AG20443 (cell line): ENCODE measurements at regions not wholly inside any gene's neighbourhood (a gene's known extent, or its start where the extent isn't known, plus 50 kb on each side); places are given as distances from the start of the nearest gene placed in this dataset.

Source experiments
- DNase-seq: peaks from one replicate; pipeline ENCODE4 v3.0.0; 2012; ENCODE audit warnings: low spot score, mixed read lengths

GRCh38 chr3:64995857-64996551 lies 308.2 kb upstream of the ADAMTS9 start:
- DNase-seq = no peak

DNA sequence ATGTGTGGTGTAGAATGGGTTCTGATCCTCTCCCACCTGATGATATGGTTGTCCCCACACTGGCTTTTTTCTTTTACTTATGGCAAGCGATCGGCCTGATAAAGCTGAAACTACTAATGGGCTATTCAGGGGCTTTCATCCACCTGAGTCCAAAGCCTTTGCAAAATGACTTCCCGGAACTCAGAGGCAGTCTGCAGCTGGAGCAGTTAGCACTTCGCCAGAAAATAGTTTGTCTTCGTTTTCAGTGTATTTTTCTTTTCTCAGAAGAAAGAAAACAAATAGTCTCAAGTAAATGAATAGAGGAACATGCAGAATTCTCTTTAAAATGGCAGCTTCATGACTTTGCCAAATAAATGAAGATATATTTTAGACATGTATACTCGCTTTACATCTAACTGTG lies 306.0 kb upstream of the ADAMTS9 start:
- DNase-seq = no peak

DNA sequence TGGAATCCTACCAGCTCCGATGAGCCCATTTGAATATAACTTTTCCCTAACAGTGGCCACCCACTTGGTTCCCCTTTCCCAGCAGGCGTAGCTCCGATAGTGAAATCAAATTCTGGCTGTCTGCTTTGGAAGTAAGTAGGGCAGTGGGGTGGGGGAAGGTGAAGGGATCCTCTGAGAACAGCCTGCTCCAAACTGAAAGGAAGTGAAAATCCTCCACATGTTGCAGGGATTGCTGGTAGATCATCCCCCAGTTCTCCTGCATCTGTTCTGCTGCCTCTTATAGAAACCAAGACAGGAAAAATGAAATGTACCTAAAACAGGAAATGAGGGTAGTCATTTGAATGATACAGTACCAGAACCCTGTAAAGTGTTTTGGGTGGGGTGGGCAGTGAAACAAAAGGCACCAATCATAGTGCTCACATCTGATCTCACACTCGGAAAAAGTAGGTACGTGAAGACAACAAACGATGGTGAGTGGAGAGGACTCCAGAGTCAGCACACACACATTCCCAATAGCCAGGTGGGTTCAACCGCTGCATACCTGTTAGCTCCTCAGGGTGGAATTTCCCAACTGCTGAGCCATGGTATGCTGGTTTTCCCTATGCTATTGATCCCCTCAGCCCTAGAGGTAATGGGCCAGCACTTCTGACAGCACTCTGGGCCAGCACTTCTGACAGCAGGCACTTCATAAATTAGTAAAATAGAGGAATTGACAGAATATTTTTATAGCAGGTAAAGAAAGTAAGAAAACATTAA lies 304.9 kb upstream of the ADAMTS9 start:
- DNase-seq = no peak

- DNase-seq = no peak
These were observed 300.4 kb upstream of the ADAMTS9 start for GRCh38 chr3:64988188-64988587.

- DNase-seq = no peak
These were observed 299.9 kb upstream of the ADAMTS9 start for GRCh38 chr3:64987726-64988125.

DNA sequence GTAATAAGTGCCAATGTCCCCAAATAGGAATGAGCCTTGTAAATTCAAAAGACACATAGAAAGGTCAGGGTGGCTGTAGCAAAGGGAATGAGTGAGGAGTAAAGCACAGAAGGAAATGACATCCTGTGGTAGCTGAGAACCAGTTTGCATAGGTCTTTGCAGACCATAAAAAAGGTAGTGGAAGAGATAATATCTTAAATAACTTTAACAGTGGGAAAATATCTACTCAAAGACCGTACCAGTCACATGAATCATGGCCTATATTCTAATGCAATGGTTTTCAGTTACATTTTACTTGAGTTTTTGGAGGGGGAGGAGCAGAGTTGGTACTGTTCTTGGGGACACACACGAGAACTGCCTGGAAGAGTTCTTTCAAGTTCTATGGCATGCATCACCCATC lies 297.3 kb upstream of the ADAMTS9 start:
- DNase-seq = no peak

DNA sequence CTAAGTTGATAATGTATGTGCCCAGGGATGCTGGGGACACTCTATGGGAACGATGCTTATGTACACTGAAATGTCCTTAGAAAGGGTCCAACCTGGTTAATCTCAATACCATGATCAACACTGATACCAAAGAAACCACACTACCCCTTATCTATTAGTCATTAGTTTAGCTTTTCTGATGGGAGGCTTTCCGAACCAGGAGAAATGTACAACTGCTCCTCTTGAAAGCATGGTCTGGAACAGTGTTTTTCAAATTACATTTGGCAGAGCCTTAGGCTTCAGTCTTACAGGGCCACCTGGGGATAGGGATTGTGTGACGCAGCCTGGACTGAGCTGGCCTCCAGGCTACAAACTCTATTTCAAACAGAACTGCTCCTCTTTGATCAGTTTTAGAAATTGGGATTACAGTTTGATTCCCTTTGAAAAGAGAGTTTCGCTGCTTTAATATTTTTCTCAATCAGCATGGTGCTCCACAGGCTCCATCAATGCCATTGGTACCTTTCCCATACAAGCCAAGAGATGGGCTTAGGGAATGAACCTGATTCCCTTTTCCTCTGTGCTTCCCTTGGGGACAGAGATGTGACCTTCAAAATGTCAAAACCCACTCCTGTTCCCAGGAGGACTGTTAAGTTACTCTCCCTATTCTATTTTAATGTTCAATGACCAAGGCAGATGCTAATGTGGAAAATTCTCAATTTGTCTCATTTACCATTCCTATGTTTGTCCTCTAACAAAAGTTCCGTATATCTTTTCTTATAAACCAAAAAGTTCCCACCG lies 296.0 kb upstream of the ADAMTS9 start:
- DNase-seq = no peak

DNA sequence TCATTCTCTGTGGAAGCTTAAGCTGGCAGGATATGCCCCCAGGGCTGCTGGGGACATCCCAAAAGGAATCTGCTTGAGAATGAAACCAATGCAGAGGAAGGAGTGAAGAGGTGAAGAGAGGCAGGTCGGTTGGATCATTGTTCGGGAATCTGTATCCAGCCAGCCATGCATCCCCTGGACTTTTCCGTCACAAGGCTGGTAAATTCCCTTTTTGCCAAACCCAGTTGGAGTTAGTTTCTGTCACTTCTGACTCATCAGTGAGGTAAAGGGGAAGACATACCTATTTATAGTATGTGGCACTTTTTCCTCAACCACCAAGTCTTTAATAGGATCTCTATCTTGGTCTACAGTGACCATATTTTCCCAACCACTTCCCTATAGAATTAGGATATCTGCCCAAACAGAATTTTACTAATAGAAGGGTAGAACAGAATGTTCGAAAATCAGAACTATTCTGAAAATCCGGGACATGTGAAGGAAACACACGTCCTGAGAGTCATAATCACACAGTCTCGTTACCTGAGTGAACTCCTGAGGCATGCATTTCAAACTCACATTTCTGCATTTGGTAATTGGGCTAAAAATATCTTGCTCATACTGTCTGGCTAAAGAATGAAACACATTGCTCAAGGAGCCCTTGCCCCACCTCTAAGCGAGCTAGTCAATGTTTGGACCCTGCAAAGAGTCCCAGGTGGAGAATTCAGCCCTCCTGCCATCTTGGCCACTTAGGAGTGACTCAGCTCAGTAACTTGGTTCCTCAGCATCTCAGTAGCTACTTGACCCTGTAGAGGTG lies 289.7 kb upstream of the ADAMTS9 start:
- DNase-seq = peak; percentile 13

DNA sequence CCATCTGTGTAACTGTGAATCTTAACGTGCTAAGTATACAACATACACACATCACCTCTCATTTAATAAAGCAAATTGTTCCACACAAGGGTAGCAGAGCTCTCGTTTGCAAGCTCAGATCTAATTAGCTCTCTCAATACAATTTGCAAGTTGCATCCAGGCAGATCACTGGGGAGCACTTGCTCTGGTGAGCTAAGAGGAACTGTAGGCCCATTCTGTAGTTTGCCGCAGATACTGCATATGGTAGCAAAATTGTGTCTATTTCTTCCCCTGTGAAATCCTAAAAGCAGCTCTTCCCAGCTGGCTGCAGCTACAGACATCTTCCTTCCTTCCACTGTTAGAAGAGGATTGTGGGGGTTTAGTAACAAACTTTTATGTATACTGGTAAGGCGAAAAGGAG lies 288.7 kb upstream of the ADAMTS9 start:
- no peak for DNase-seq

DNA sequence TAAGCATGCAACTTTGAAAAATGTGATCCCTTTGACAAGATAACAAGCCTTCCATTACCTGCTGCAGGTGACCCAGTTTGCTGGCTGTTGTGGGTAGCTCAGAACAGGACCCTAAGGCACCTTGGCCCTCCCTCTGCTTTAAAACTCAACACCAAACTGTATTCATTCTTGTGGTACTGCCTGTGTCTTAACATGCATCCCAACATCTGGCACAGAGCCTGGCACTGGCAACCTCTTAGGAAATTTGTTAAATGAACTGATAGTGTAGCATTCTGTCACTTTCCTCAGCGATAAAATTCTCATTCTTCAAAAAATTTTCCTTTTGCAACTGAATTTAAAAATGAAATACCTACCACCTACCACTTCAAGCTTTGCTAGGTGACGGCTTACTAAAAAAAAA lies 287.3 kb upstream of the ADAMTS9 start:
- DNase-seq = no peak

GRCh38 chr3:64974401-64974800 lies 286.6 kb upstream of the ADAMTS9 start:
- no peak for DNase-seq

- DNase-seq = no peak
These were observed 285.0 kb upstream of the ADAMTS9 start for GRCh38 chr3:64972793-64973192.

- no peak for DNase-seq
These were observed 283.8 kb upstream of the ADAMTS9 start for GRCh38 chr3:64971602-64972001.

- no peak for DNase-seq
These were observed 282.8 kb upstream of the ADAMTS9 start for GRCh38 chr3:64970634-64971033.

DNA sequence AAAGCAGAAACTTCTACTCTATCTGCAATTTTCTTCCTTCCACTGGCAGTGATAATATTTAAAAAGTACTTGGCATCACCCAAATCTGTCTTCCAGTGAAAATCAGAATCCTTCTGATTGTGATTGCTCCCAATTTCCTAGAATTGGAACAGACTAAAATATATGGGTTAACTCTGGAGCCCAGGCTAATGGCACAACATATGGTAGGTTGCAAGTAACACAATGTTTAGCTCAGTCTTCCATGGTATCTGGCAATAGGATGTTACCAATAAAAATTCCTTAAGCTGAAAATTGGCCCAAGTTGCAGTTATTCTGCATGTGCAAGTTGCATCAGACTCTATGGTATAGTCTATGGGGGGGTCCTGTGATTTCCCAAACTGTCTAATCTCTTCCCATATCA lies 273.5 kb upstream of the ADAMTS9 start:
- no peak for DNase-seq

- peak; percentile 21 for DNase-seq
These were observed 270.5 kb upstream of the ADAMTS9 start for GRCh38 chr3:64958199-64958843.

DNA sequence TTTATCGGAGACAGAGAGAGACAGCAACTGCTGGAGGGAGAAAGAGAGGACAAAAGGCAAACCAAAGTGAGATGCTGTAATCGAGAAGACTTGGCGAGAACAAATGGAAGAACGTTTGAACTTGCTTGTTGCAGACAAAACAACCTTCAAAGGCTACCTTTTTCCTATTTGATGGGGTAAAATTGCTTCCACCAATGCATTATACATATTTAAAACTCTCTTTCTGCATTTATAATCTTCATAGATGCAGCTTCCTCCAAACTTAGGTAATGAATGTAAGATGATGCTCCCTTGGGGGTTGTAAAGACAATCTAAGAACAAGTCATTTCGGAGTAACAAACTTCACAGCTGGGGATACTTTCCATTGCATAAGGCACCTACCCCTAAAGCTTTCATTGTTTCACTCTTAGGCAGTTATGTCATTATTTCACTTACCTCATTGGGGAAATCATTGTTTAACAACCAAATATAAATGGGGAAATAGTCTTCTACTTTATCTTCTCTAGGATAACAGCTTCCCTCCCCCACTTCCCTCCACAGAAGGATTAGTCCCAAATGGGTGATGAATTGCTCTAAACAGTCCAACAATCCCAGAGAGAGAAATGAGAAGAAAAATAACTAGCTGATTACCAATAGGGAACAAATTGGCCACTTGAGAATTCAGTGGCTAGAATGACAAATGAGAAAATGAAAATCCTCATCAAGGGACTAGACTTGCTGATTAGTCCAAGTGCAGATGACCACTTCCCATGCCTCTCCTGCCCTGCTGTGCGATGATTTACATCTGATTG lies 269.8 kb upstream of the ADAMTS9 start:
- no peak for DNase-seq

- DNase-seq = no peak
These were observed 269.0 kb upstream of the ADAMTS9 start for GRCh38 chr3:64956711-64957325.

- no peak for DNase-seq
These were observed 267.3 kb upstream of the ADAMTS9 start for GRCh38 chr3:64954995-64955636.

DNA sequence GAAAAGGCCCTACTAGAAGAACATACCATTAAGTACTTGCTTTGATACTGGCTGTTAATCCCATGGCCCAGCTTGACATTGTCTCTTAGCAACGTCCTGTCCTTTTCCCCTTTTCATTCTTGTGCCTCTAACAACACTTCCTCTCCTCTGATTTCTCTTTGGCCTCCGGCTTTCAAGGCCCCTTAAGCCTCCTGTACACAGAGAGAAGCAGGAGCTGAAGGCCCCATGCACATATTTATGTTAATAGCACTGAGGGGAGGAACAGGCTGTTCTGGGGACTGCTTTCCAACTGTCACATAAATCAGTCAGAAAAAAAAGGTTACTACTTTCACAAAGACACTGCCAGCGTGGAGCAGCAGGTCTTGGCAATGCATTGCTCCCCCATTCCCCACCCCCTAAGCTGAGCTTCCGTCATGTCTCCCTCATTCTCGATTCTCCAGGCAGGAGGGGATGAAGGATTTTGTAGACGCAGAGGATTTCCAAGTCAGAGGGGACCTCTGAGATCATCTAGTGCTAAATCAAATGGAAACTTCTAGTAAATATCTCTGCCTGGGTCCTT lies 257.4 kb upstream of the ADAMTS9 start:
- no peak for DNase-seq
